Chondrocyte (in vitro differentiated cells): ENCODE measurements at regions not wholly inside any gene's neighbourhood (a gene's known extent, or its start where the extent isn't known, plus 50 kb on each side); places are given as distances from the start of the nearest gene placed in this dataset.

Source experiments
- DNase-seq: peaks from one replicate; pipeline ENCODE4 v3.0.0; 2021; ENCODE audit warnings: mixed read lengths, low spot score
- H3K27ac Mint-ChIP-seq: one replicate; pipeline ENCODE4 v1.8.0; 2021; ENCODE audit warnings: mild to moderate bottlenecking, moderate library complexity, mixed read lengths; ENCODE audit not compliant: unreplicated experiment
- H3K27me3 Mint-ChIP-seq: 2 replicates; pipeline ENCODE4 v1.8.0; 2021; ENCODE audit warnings: low read depth, mixed read lengths
- H3K36me3 Mint-ChIP-seq: 2 replicates; pipeline ENCODE4 v1.8.0; 2021; ENCODE audit warnings: low read depth, mixed read lengths
- H3K4me1 Mint-ChIP-seq: 2 replicates; pipeline ENCODE4 v1.8.0; 2021; ENCODE audit warnings: low read depth, mild to moderate bottlenecking, mixed read lengths
- H3K4me3 Mint-ChIP-seq: one replicate; pipeline ENCODE4 v1.8.0; 2021; ENCODE audit warnings: mild to moderate bottlenecking, moderate library complexity, mixed read lengths; ENCODE audit not compliant: unreplicated experiment
- H3K9me3 Mint-ChIP-seq: 2 replicates; pipeline ENCODE4 v1.8.0; 2021; ENCODE audit warnings: low read depth, mixed read lengths
- TF ChIP-seq, protein P1 (sequence below): fragments of 200-600 bp; sonication (generic); IDR thresholded peaks from 2 replicates; pipeline ENCODE4 v1.5.0; 2021; ENCODE audit warnings: antibody characterized with exemption, mild to moderate bottlenecking, moderate library complexity

DNA sequence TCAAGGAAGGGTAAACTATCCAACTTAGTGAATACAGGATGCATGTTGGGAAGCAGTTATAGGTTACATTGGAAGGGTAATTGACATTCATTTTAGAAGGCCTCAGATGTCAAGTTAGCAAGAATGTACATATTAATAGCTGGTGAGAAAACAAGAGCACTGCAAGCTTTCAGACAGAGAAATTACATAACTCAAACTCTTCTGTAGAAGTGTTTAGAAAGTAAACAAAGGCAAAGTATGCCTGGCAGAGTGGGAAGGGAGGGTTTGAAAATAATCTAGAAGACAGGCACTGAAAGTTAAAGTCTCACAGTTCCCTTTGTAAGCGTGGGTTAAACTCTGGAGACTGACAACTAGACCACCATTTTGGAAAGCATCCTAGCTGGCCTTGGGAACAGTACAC, 406.2 kb downstream of the ANKRD50 start:
- peaks cover 4% of the 10 kb centered on the region for H3K9me3 Mint-ChIP-seq
- H3K27ac Mint-ChIP-seq: peak overlapping the region; percentile 46
- H3K4me3 Mint-ChIP-seq: no peak overlapping the region
- peaks cover 38% of the 10 kb centered on the region for H3K4me1 Mint-ChIP-seq
- no peaks in the 10 kb centered on the region for H3K27me3 Mint-ChIP-seq
- TF ChIP-seq, protein P1, sequence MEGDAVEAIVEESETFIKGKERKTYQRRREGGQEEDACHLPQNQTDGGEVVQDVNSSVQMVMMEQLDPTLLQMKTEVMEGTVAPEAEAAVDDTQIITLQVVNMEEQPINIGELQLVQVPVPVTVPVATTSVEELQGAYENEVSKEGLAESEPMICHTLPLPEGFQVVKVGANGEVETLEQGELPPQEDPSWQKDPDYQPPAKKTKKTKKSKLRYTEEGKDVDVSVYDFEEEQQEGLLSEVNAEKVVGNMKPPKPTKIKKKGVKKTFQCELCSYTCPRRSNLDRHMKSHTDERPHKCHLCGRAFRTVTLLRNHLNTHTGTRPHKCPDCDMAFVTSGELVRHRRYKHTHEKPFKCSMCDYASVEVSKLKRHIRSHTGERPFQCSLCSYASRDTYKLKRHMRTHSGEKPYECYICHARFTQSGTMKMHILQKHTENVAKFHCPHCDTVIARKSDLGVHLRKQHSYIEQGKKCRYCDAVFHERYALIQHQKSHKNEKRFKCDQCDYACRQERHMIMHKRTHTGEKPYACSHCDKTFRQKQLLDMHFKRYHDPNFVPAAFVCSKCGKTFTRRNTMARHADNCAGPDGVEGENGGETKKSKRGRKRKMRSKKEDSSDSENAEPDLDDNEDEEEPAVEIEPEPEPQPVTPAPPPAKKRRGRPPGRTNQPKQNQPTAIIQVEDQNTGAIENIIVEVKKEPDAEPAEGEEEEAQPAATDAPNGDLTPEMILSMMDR: no peak
- no peak for DNase-seq
- no peaks in the 10 kb centered on the region for H3K36me3 Mint-ChIP-seq

DNA sequence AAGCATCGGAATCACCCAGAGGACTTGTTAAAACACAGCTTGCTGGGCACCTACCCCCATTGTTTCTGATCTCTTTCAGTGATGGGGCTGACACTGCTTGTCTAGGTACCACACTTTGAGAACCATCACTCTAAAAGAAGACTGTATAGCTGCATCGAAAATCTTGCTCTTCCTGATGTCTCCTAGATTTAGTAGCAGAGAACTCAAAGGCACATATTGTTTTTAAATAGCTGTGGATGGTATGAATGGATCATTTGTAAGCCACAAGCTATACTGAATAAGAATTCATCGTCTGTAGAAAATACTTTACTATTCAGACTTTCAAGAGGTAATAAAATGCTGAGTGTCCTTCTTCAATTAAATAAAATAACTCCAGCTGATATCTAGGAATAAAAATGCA, 405.4 kb downstream of the ANKRD50 start:
- no peak overlapping the region for H3K27ac Mint-ChIP-seq
- DNase-seq: no peak
- no peaks in the 10 kb centered on the region for H3K27me3 Mint-ChIP-seq
- H3K36me3 Mint-ChIP-seq: no peaks in the 10 kb centered on the region
- no peak overlapping the region for H3K4me3 Mint-ChIP-seq
- TF ChIP-seq, protein P1: no peak
- peaks cover 38% of the 10 kb centered on the region for H3K4me1 Mint-ChIP-seq
- H3K9me3 Mint-ChIP-seq: peaks cover 5% of the 10 kb centered on the region

GRCh38 chr4:124318292-124318691, 394.2 kb downstream of the ANKRD50 start:
- Mint-ChIP-seq H3K4me3 (no peak overlapping the region), H3K4me1 (peaks cover 9% of the 10 kb centered on the region), H3K9me3 (peaks cover 9% of the 10 kb centered on the region), H3K27me3 (no peaks in the 10 kb centered on the region), H3K27ac (no peak overlapping the region), H3K36me3 (no peaks in the 10 kb centered on the region)
- TF ChIP-seq, protein P1: no peak
- DNase-seq: no peak

GRCh38 chr4:124321364-124321763, 391.2 kb downstream of the ANKRD50 start:
- Mint-ChIP-seq H3K4me3 (no peak overlapping the region), H3K27me3 (no peaks in the 10 kb centered on the region), H3K36me3 (no peaks in the 10 kb centered on the region), H3K27ac (no peak overlapping the region), H3K4me1 (peaks cover 9% of the 10 kb centered on the region), H3K9me3 (no peaks in the 10 kb centered on the region)
- no peak for DNase-seq
- TF ChIP-seq, protein P1: peak; percentile 42

GRCh38 chr4:124322234-124323065, 390.1 kb downstream of the ANKRD50 start:
- Mint-ChIP-seq H3K27me3 (no peaks in the 10 kb centered on the region), H3K4me3 (no peak overlapping the region), H3K36me3 (no peaks in the 10 kb centered on the region), H3K9me3 (no peaks in the 10 kb centered on the region), H3K27ac (no peak overlapping the region), H3K4me1 (peaks cover 9% of the 10 kb centered on the region)
- no peak for DNase-seq
- TF ChIP-seq, protein P1: peak; percentile 87
